ENCODE measurements at regions not wholly inside any gene's neighbourhood (a gene's known extent, or its start where the extent isn't known, plus 50 kb on each side); places are given as distances from the start of the nearest gene placed in this dataset.

GRCh38 chr6:105940990-105941389, 145.1 kb upstream of the PRDM1 start:
- TF ChIP-seq EZH2phosphoT487 (IDR thresholded peaks at IDR 0.05; ENCODE audit: low read depth) (no peak), CTCF (IDR thresholded peaks at IDR 0.05; ENCODE audit: low read depth, low read length) (no peak)
- H3K4me1 ChIP-seq (ENCODE audit: low read length) = no peaks in the 10 kb centered on the region
- H3K79me2 ChIP-seq (ENCODE audit: low read length) = no peaks in the 10 kb centered on the region
- no peaks in the 10 kb centered on the region for H4K20me1 ChIP-seq (ENCODE audit: insufficient read depth, low read length)
- H3K36me3 ChIP-seq (replicated peaks; ENCODE audit: low read depth, low read length) = no peaks in the 10 kb centered on the region
- no peaks in the 10 kb centered on the region for H3K27me3 ChIP-seq (ENCODE audit: low read depth, low read length)
- no peak overlapping the region for H3K9ac ChIP-seq (ENCODE audit: low read length)
- no peak overlapping the region for H3K4me2 ChIP-seq (ENCODE audit: low read length)
- H3K27ac ChIP-seq (ENCODE audit: low read length) = no peak overlapping the region
- no peak overlapping the region for H2AFZ ChIP-seq (ENCODE audit: low read depth, low read length)
- no peak overlapping the region for H3K4me3 ChIP-seq (ENCODE audit: low read length)
- no peaks in the 10 kb centered on the region for H3K9me3 ChIP-seq (ENCODE audit: insufficient read depth, low read length)

GRCh38 chr6:105936972-105937371, 149.2 kb upstream of the PRDM1 start:
- Histone ChIP-seq H4K20me1 (ENCODE audit: insufficient read depth, low read length) (no peaks in the 10 kb centered on the region), H3K79me2 (ENCODE audit: low read length) (no peaks in the 10 kb centered on the region), H3K36me3 (replicated peaks; ENCODE audit: low read depth, low read length) (no peaks in the 10 kb centered on the region), H3K27me3 (ENCODE audit: low read depth, low read length) (no peaks in the 10 kb centered on the region), H3K4me3 (ENCODE audit: low read length) (no peak overlapping the region), H3K9ac (ENCODE audit: low read length) (no peak overlapping the region), H3K9me3 (ENCODE audit: insufficient read depth, low read length) (no peaks in the 10 kb centered on the region), H3K27ac (ENCODE audit: low read length) (no peak overlapping the region), H2AFZ (ENCODE audit: low read depth, low read length) (no peak overlapping the region), H3K4me2 (ENCODE audit: low read length) (no peak overlapping the region), H3K4me1 (ENCODE audit: low read length) (no peaks in the 10 kb centered on the region)
- TF ChIP-seq EZH2phosphoT487 (IDR thresholded peaks at IDR 0.05; ENCODE audit: low read depth) = no peak
- no peak for TF ChIP-seq CTCF (IDR thresholded peaks at IDR 0.05; ENCODE audit: low read depth, low read length)

- no peak overlapping the region for H3K4me2 ChIP-seq (ENCODE audit: low read length)
- H4K20me1 ChIP-seq (ENCODE audit: insufficient read depth, low read length) = no peaks in the 10 kb centered on the region
- H3K4me1 ChIP-seq (ENCODE audit: low read length) = no peaks in the 10 kb centered on the region
- H3K27ac ChIP-seq (ENCODE audit: low read length) = no peak overlapping the region
- H3K79me2 ChIP-seq (ENCODE audit: low read length) = no peaks in the 10 kb centered on the region
- H3K9me3 ChIP-seq (ENCODE audit: insufficient read depth, low read length) = no peaks in the 10 kb centered on the region
- TF ChIP-seq EZH2phosphoT487 (IDR thresholded peaks at IDR 0.05; ENCODE audit: low read depth) (no peak), CTCF (IDR thresholded peaks at IDR 0.05; ENCODE audit: low read depth, low read length) (no peak)
- no peak overlapping the region for H2AFZ ChIP-seq (ENCODE audit: low read depth, low read length)
- no peaks in the 10 kb centered on the region for H3K27me3 ChIP-seq (ENCODE audit: low read depth, low read length)
- no peak overlapping the region for H3K4me3 ChIP-seq (ENCODE audit: low read length)
- H3K9ac ChIP-seq (ENCODE audit: low read length) = no peak overlapping the region
- H3K36me3 ChIP-seq (replicated peaks; ENCODE audit: low read depth, low read length) = no peaks in the 10 kb centered on the region
Observed at GRCh38 chr6:105935416-105935815, 150.7 kb upstream of the PRDM1 start.

GRCh38 chr6:105934708-105935107, 151.4 kb upstream of the PRDM1 start:
- Histone ChIP-seq H3K4me1 (ENCODE audit: low read length) (no peaks in the 10 kb centered on the region), H3K27me3 (ENCODE audit: low read depth, low read length) (no peaks in the 10 kb centered on the region), H3K9me3 (ENCODE audit: insufficient read depth, low read length) (no peaks in the 10 kb centered on the region), H3K27ac (ENCODE audit: low read length) (no peak overlapping the region), H3K79me2 (ENCODE audit: low read length) (no peaks in the 10 kb centered on the region), H4K20me1 (ENCODE audit: insufficient read depth, low read length) (no peaks in the 10 kb centered on the region), H3K36me3 (replicated peaks; ENCODE audit: low read depth, low read length) (no peaks in the 10 kb centered on the region), H3K4me3 (ENCODE audit: low read length) (no peak overlapping the region), H2AFZ (ENCODE audit: low read depth, low read length) (no peak overlapping the region), H3K4me2 (ENCODE audit: low read length) (no peak overlapping the region), H3K9ac (ENCODE audit: low read length) (no peak overlapping the region)
- TF ChIP-seq EZH2phosphoT487 (IDR thresholded peaks at IDR 0.05; ENCODE audit: low read depth) (no peak), CTCF (IDR thresholded peaks at IDR 0.05; ENCODE audit: low read depth, low read length) (no peak)
